GM12865 (cell line): ENCODE measurements at regions not wholly inside any gene's neighbourhood (a gene's known extent, or its start where the extent isn't known, plus 50 kb on each side); places are given as distances from the start of the nearest gene placed in this dataset.
"Not testable (repeated sequence)": the region's sequence is repeated elsewhere in the genome, so short reads cannot be mapped to it uniquely, and the experiment has no call there.

Experiments
- DNase-seq: peaks from one replicate; pipeline ENCODE4 v3.0.0; 2010; ENCODE audit warnings: low read depth
- H3K4me3 ChIP-seq: 2 replicates; pipeline ENCODE4 v1.5.1; 2011; ENCODE audit warnings: mild to moderate bottlenecking, low read depth, low read length, control low read depth
- TF ChIP-seq, protein P1 (sequence below): IDR thresholded peaks from 2 replicates; pipeline ENCODE4 v1.5.1; 2011; ENCODE audit warnings: low read length, control low read depth, low read depth, inconsistent platforms; ENCODE audit not compliant: insufficient read depth; ENCODE audit errors: missing control alignments

DNA sequence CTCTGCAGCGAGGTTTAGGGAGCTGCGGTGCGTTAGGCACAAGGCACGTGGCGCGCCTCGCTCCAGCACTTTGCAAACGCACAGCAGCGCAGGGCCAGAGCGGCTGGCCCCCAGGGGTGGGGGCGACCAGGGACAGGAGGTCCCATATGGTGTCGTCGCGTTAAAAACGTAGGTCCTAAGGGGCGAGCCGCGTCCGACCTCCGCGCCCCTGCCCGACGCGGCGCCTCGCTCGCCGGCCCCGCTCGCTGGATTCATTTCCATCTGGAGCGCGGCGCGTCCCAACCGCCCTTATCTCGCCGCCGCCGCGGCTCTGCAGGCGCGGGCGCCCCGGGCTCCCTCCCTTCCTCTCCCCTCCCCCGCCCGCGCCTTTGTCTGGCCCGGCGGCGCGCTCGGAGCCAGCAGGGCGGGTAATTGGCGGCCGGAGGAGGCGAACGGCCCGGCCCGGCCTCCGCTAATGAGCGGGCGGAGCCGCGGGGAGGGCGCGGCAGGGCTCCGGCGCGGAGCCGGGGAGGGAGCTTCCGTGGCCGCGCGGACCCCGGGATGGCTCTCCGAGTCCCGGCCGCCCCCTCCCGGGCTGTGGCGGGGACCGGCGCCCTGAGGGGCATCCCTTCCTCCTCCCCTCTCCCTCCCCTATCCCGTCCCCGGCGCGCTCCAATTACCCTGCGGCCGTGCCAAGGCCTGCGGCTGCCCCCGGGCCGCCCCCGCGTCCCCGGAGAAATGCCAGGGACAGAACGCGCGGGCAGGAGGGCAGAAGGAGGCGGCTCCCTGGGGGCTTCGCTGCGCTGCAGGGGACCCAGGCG lies 409.0 kb downstream of the BCOR start:
- DNase-seq, result no peak
- TF ChIP-seq, protein P1, sequence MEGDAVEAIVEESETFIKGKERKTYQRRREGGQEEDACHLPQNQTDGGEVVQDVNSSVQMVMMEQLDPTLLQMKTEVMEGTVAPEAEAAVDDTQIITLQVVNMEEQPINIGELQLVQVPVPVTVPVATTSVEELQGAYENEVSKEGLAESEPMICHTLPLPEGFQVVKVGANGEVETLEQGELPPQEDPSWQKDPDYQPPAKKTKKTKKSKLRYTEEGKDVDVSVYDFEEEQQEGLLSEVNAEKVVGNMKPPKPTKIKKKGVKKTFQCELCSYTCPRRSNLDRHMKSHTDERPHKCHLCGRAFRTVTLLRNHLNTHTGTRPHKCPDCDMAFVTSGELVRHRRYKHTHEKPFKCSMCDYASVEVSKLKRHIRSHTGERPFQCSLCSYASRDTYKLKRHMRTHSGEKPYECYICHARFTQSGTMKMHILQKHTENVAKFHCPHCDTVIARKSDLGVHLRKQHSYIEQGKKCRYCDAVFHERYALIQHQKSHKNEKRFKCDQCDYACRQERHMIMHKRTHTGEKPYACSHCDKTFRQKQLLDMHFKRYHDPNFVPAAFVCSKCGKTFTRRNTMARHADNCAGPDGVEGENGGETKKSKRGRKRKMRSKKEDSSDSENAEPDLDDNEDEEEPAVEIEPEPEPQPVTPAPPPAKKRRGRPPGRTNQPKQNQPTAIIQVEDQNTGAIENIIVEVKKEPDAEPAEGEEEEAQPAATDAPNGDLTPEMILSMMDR, result no peak
- H3K4me3 ChIP-seq, result no peak overlapping the region; the same call in 1 of the 2 replicates

DNA sequence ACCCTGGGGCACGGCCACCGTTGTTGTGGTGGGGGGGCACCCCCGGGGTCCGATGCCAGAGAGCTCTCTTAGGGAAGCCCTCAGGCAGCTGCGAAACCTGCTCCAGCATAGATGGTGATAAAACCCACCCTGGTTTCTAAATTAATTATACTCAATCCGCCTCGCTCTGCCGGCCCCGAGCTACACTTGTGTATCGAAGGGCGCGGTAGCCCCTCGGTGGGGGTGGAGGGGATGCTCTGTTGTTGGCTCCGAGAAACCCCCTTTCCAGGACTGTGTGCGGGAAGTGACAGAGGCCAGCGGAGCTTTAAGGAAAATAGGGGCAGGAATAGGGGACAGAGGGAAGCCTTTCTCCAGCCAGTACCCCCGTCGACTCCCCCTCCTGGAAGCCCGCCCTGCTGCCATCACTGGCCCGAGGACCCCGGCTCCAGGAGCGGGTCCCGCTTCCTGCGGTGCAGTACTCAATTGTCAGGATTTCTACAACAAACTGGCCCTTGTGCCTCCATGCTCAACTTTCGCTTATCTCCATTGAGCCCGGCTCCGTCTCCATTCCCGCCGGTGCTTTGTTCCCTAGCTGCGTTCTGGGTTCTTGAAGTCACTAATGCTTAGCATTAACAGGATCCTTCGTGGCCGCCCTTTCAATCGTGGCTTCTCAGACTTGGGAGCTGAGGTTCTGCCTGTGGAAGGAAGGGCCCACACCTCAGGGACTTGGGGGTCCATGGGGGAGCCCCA lies 408.2 kb downstream of the BCOR start:
- H3K4me3 ChIP-seq, result no peak overlapping the region
- no peak for DNase-seq
- TF ChIP-seq, protein P1, result no peak

DNA sequence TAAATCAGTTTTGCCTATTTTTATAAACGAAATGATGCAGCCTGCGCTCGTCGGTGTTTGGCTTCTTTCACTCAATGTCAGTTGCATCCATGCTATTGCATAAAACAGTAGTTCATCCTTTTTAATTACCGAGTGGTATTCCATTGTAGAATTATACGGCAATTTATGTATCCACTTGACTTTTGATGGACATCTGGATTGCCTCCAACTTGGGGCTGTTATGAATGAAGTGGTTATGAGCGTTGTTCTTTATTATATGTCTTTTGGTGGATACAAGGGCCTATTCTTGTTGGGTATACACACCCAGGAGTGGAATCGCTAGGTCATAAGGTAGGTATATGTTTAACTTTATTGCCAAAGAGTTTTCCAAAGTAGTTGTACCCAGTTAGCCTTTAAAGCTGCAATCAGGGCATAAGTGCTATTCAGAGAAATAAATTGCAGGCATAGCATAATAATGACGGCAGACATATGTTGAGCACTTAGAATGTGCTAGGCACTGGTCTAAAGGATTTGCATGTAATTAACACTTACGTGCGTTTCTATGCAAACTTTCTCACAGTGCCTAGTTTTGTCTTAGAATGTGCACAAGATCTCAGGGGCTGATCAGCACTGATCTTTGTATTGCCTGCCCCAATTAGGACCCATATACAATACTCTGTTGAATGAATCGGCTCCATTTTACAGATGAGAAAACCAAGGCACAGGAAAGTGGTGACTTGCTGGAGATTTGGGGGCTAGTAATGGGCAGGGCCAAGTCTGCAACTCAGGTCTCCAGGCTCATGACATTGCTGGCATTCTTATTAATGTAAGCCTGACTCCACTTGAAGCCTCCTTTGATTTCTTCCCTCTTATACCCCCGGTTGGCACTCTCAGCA lies 407.0 kb downstream of the BCOR start:
- H3K4me3 ChIP-seq, result no peak overlapping the region
- TF ChIP-seq, protein P1, result no peak
- no peak for DNase-seq

DNA sequence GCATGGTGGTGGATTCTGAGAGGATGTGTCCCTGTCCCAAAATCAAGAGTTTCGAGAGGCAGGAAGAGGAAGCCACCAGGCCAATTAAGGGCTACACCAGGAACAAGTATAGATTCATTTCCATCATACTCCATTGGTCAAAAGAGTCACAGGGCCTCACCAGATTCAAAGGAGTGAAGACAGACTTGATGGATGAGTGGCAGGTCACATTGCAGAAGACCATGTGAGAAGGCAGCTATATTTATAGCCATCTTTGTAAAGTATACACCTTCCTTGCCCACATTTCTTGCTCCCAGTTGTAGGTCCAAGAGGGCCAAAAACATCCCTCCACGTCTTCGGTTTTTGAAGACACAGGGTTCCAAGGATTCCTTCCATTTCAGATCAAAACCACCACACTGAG lies 406.0 kb downstream of the BCOR start:
- DNase-seq, result no peak
- TF ChIP-seq, protein P1, result no peak
- H3K4me3 ChIP-seq, result no peak overlapping the region

DNA sequence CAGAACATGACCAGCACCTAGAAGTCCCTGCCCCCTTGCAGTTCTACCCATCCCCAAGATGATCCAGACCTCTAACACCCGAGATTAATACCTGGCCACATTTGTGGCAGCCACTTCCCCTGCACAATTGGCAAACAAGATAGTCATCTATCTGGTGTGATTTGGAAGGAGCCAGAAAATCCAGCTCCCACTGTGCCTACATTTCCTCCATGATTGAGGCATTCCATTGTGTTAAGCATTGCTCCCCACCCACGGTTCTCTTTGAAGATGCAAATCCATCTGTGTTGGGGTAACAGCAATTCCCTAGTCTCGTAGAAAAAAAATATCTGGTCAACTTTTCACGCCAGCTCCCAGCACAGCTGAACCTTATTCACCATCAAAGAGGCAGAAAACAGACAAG lies 405.0 kb downstream of the BCOR start:
- TF ChIP-seq, protein P1, result no peak
- no peak for DNase-seq
- H3K4me3 ChIP-seq, result no peak overlapping the region

DNA sequence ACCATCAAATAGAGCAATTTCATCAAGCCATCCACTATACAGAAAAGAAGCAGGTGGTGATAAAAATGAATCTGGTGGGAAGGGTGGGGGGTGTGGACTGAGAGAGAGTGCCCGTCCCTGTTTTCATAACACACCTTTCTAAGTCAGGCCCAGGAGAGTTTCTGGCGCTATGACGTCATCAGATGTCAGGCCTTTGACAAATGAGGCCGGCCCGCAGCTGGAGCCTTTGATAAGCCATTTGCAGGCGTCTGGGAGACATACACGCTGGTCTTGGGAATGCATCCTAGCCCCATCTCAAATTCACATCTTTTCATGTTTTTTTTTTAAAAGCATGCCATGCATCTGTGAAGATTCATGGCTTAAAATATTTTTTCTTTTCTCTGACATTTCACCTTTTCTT lies 404.5 kb downstream of the BCOR start:
- H3K4me3 ChIP-seq, result no peak overlapping the region
- no peak for DNase-seq
- TF ChIP-seq, protein P1, result no peak

DNA sequence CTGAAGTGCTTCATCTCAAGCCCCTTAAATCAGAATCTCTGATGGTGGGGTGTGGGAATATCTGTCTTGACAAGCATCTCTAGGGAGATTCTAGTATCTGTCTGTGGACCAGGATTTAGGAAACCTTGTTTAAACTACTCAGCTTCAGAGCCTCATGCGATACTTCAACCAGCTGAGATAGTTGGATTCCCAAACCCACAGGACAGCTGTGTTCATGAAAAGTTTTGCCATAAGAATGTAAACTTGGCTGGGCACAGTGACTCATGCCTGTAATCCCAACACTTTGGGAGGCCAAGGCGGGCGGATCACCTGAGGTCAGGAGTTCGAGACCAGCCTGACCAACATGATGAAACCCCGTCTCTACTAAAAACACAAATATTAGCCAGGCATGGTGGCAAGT lies 395.1 kb downstream of the BCOR start:
- not testable (repeated sequence) for DNase-seq, H3K4me3 ChIP-seq
